Endodermal cell (in vitro differentiated cells): ENCODE measurements at regions not wholly inside any gene's neighbourhood (a gene's known extent, or its start where the extent isn't known, plus 50 kb on each side); places are given as distances from the start of the nearest gene placed in this dataset.

ENCODE experiments used
- DNase-seq: peaks from one replicate; pipeline ENCODE4 v3.0.0-alpha.2; 2017
- H3K27ac ChIP-seq: 2 replicates; pipeline ENCODE4 v1.5.1; 2013; ENCODE audit warnings: mild to moderate bottlenecking, low read depth, low read length, moderate library complexity
- H3K27me3 ChIP-seq: 2 replicates; pipeline ENCODE4 v1.6.1; 2013; ENCODE audit warnings: mild to moderate bottlenecking, low read length, moderate library complexity; ENCODE audit not compliant: insufficient read depth, control insufficient read depth, poor library complexity, severe bottlenecking
- H3K36me3 ChIP-seq: 2 replicates; pipeline ENCODE4 v1.7.0; 2013; ENCODE audit warnings: mild to moderate bottlenecking, low read length, moderate library complexity; ENCODE audit not compliant: control insufficient read depth, insufficient read depth
- H3K4me1 ChIP-seq: one replicate; pipeline ENCODE4 v1.7.0; 2013; ENCODE audit warnings: low read length; ENCODE audit not compliant: control insufficient read depth, insufficient read depth
- H3K4me3 ChIP-seq: 2 replicates; pipeline ENCODE4 v1.5.1; 2013; ENCODE audit warnings: mild to moderate bottlenecking, low read length, moderate library complexity
- H3K9ac ChIP-seq: 2 replicates; pipeline ENCODE4 v1.6.1; 2013; ENCODE audit warnings: mild to moderate bottlenecking, low read length, moderate library complexity; ENCODE audit not compliant: poor library complexity, severe bottlenecking; ENCODE audit errors: extremely low read depth
- H3K9me3 ChIP-seq: 2 replicates; pipeline ENCODE4 v1.6.1; 2013; ENCODE audit warnings: mild to moderate bottlenecking, low read length, moderate library complexity; ENCODE audit not compliant: control insufficient read depth
- H3K27ac Mint-ChIP-seq: 2 replicates; pipeline ENCODE4 v1.8.0; 2020; ENCODE audit warnings: mixed read lengths
- H3K27me3 Mint-ChIP-seq: 2 replicates; pipeline ENCODE4 v1.8.0; 2021; ENCODE audit warnings: mild to moderate bottlenecking, mixed read lengths; ENCODE audit not compliant: insufficient read depth
- H3K36me3 Mint-ChIP-seq: 2 replicates; pipeline ENCODE4 v1.8.0; 2020; ENCODE audit warnings: low read depth, mixed read lengths
- H3K4me1 Mint-ChIP-seq: 2 replicates; pipeline ENCODE4 v1.8.0; 2020; ENCODE audit warnings: mixed read lengths
- H3K4me3 Mint-ChIP-seq: 2 replicates; pipeline ENCODE4 v1.8.0; 2020; ENCODE audit warnings: mild to moderate bottlenecking, moderate library complexity, mixed read lengths
- H3K9me3 Mint-ChIP-seq: 2 replicates; pipeline ENCODE4 v1.8.0; 2020; ENCODE audit warnings: mild to moderate bottlenecking, mixed read lengths
- CTCF ChIP-seq: fragments of 200-600 bp; sonication (generic); conservative IDR thresholded peaks from 2 replicates; pipeline ENCODE4 v1.5.0; 2021; ENCODE audit warnings: antibody characterized with exemption, mild to moderate bottlenecking
- WGBS, 2 experiments: methylation state at CpG; one replicate each; pipeline versions ENCODE4 v1.1.5 to v1.1.7; 2013; ENCODE audit warnings: missing lambda C conversion rate in 2 of 2, mixed read lengths in 1 of 2; ENCODE audit not compliant: insufficient coverage in 1 of 2, insufficient read length in 1 of 2; 5-methylcytosine and 5-hydroxymethylcytosine counted together

DNA sequence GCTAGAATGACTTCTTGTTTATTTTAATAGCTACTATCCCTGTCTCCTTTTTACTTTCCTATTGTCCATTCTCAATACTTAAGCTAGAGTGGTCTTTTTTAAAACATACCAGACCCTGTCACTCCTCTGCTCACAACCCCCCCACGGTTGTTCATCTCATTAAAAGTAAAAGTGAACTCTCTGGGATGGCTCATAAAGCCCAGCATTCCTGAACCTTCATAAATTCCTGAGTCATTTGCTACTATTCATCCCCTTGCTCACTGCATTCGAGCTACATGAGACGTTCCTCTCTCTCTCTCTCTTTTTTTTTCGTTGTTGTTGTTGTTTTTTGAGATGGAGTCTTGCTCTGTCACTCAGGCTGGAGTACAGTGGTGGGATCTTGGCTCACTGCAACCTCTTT, 148.7 kb upstream of the DSEL start:
- WGBS, 2 experiments: 80 to 83% methylated on average over 1 to 3 of the region's 4 CpGs
- no peaks in the 10 kb centered on the region for H3K4me1 Mint-ChIP-seq
- H3K9me3 Mint-ChIP-seq: no peaks in the 10 kb centered on the region
- DNase-seq: no peak
- Histone ChIP-seq H3K27ac (no peak overlapping the region), H3K36me3 (no peaks in the 10 kb centered on the region), H3K27me3 (no peaks in the 10 kb centered on the region), H3K4me3 (no peak overlapping the region), H3K9me3 (no peaks in the 10 kb centered on the region), H3K4me1 (no peaks in the 10 kb centered on the region), H3K9ac (no peak overlapping the region)
- H3K27ac Mint-ChIP-seq: no peak overlapping the region
- H3K4me3 Mint-ChIP-seq: no peak overlapping the region
- no peaks in the 10 kb centered on the region for H3K36me3 Mint-ChIP-seq
- TF ChIP-seq CTCF: no peak
- no peaks in the 10 kb centered on the region for H3K27me3 Mint-ChIP-seq

- Mint-ChIP-seq H3K4me3 (no peak overlapping the region), H3K36me3 (no peaks in the 10 kb centered on the region), H3K9me3 (no peaks in the 10 kb centered on the region), H3K27me3 (no peaks in the 10 kb centered on the region), H3K4me1 (no peaks in the 10 kb centered on the region), H3K27ac (no peak overlapping the region)
- no peaks in the 10 kb centered on the region for H3K27me3 ChIP-seq
- H3K27ac ChIP-seq: no peak overlapping the region
- no peak for DNase-seq
- TF ChIP-seq CTCF: no peak
- no peaks in the 10 kb centered on the region for H3K9me3 ChIP-seq
- no peaks in the 10 kb centered on the region for H3K4me1 ChIP-seq
- no peaks in the 10 kb centered on the region for H3K36me3 ChIP-seq
- no peak overlapping the region for H3K9ac ChIP-seq
- H3K4me3 ChIP-seq: no peak overlapping the region
These were observed 146.5 kb upstream of the DSEL start for GRCh38 chr18:67662996-67663395.

- DNase-seq: no peak
- no peak overlapping the region for H3K9ac ChIP-seq
- TF ChIP-seq CTCF: no peak
- peaks cover 2% of the 10 kb centered on the region for H3K4me1 Mint-ChIP-seq
- H3K27me3 Mint-ChIP-seq: no peaks in the 10 kb centered on the region
- H3K27me3 ChIP-seq: no peaks in the 10 kb centered on the region
- H3K9me3 Mint-ChIP-seq: no peaks in the 10 kb centered on the region
- no peak overlapping the region for H3K27ac ChIP-seq
- no peaks in the 10 kb centered on the region for H3K36me3 ChIP-seq
- H3K36me3 Mint-ChIP-seq: no peaks in the 10 kb centered on the region
- H3K4me1 ChIP-seq: no peaks in the 10 kb centered on the region
- no peak overlapping the region for H3K27ac Mint-ChIP-seq
- no peak overlapping the region for H3K4me3 ChIP-seq
- no peaks in the 10 kb centered on the region for H3K9me3 ChIP-seq
- H3K4me3 Mint-ChIP-seq: no peak overlapping the region
- 90 to 95% methylated on average over 2 of the region's 2 CpGs for WGBS, 2 experiments
These were observed 145.0 kb upstream of the DSEL start for GRCh38 chr18:67661555-67661954.
